GM12878 (cell line): ENCODE measurements at regions not wholly inside any gene's neighbourhood (a gene's known extent, or its start where the extent isn't known, plus 50 kb on each side); places are given as distances from the start of the nearest gene placed in this dataset.

Experiments used
- ATAC-seq: fragments of 200-7000 bp; cut with Tn5 transposase; 3 replicates; pipeline ENCODE4 v1.9.1; 2020; ENCODE audit warnings: mild to moderate bottlenecking, moderate library complexity
- BruUV-seq: library from RNA; stranded (reverse); fragments of 400-500 nt; replicated peaks from 2 replicates; lab custom pipeline; 2021; lab: Mats Ljungman, UMichigan
- CTCF ChIA-PET: fragments of 300-600 bp; sonication (Branson Sonifier 250); formaldehyde crosslinking; extraction: SDS; loops from one replicate; lab custom pipeline; 2021; ENCODE audit warnings: inconsistent platforms; lab: Yijun Ruan, JAX
- POLR2A ChIA-PET: fragments of 350-600 bp; formaldehyde crosslinking; extraction: SDS; loops from one replicate; lab custom pipeline; 2021; ENCODE audit warnings: inconsistent platforms; lab: Charles Lee
- RAD21 ChIA-PET: fragments of 300-600 bp; sonication (Branson Sonifier 250); formaldehyde crosslinking; loops from one replicate; lab custom pipeline; 2023; ENCODE audit warnings: antibody characterized with exemption; ENCODE audit not compliant: unreplicated experiment; lab: Charles Lee
- SMC1A ChIA-PET: fragments of 300-600 bp; sonication (Branson Sonifier 250); formaldehyde crosslinking; loops from one replicate; lab custom pipeline; 2023; ENCODE audit not compliant: unreplicated experiment, uncharacterized antibody; lab: Charles Lee
- DNase-seq: peaks from one replicate; pipeline ENCODE4 v3.0.0-alpha.2; 2011; ENCODE audit warnings: low read depth, low spot score
- FAIRE-seq: peaks from 3 replicates; lab custom pipeline; 2011; peaks lifted over from hg19 to GRCh38; lab: Jason Lieb, UNC
- H2AFZ ChIP-seq: 2 replicates; pipeline ENCODE4 v1.6.0; 2011; ENCODE audit warnings: low read depth, low read length, control low read depth; ENCODE audit not compliant: control insufficient read depth
- H3K27ac ChIP-seq: 2 replicates; pipeline ENCODE4 v1.5.1; 2011; ENCODE audit warnings: control low read depth; ENCODE audit not compliant: control insufficient read depth, insufficient read depth
- H3K27me3 ChIP-seq, 2 experiments: replicated peaks in 1 of 2; 2 replicates each; pipeline versions ENCODE4 v1.6.0 to v1.6.1; 2011; ENCODE audit warnings: low read length in 1 of 2; ENCODE audit not compliant: control insufficient read depth in 2 of 2, insufficient read depth in 2 of 2
- H3K36me3 ChIP-seq, 2 experiments: 2 replicates each; pipeline ENCODE4 v1.5.1; 2011; ENCODE audit warnings: low read length in 1 of 2; ENCODE audit not compliant: control insufficient read depth in 2 of 2, insufficient read depth in 2 of 2
- H3K4me1 ChIP-seq: 2 replicates; pipeline ENCODE4 v1.6.1; 2011; ENCODE audit warnings: mild to moderate bottlenecking, low read length, moderate library complexity, mixed read lengths; ENCODE audit not compliant: control insufficient read depth, insufficient read depth
- H3K4me2 ChIP-seq: 2 replicates; pipeline ENCODE4 v1.6.0; 2011; ENCODE audit warnings: control low read depth; ENCODE audit not compliant: control insufficient read depth, insufficient read depth
- H3K4me3 ChIP-seq: fragments of 200-600 bp; sonication (generic); 2 replicates; pipeline ENCODE4 v1.5.1; 2016
- H3K79me2 ChIP-seq: 2 replicates; pipeline ENCODE4 v1.6.0; 2011; ENCODE audit warnings: low read length; ENCODE audit not compliant: control insufficient read depth, insufficient read depth
- H3K9ac ChIP-seq: 2 replicates; pipeline ENCODE4 v1.8.0; 2011; ENCODE audit warnings: low read length, control low read depth, mixed read lengths; ENCODE audit not compliant: control insufficient read depth, insufficient read depth
- H3K9me3 ChIP-seq: replicated peaks from 3 replicates; pipeline ENCODE4 v1.5.1; 2011; ENCODE audit warnings: mild to moderate bottlenecking, low read length; ENCODE audit not compliant: control insufficient read depth, insufficient read depth
- H4K20me1 ChIP-seq: 2 replicates; pipeline ENCODE4 v1.6.0; 2011; ENCODE audit not compliant: control insufficient read depth, insufficient read depth
- BMI1 ChIP-seq: fragments of 450-650 bp; IDR thresholded peaks from 2 replicates; pipeline ENCODE4 v1.6.1; 2016; ENCODE audit warnings: mild to moderate bottlenecking, moderate library complexity, borderline replicate concordance
- BRCA1 ChIP-seq: IDR thresholded peaks from 2 replicates; pipeline ENCODE4 v1.6.1; 2011; ENCODE audit warnings: low read depth, low read length, improper control_type of control experiment
- CHD1 ChIP-seq: IDR thresholded peaks from 2 replicates; pipeline ENCODE4 v1.6.1; 2012; ENCODE audit warnings: low read depth, low read length, improper control_type of control experiment
- CREM ChIP-seq: IDR thresholded peaks from 2 replicates; pipeline ENCODE4 v1.6.1; 2014; ENCODE audit warnings: antibody characterized with exemption, low read depth
- E2F8 ChIP-seq: fragments of 450-650 bp; IDR thresholded peaks from 2 replicates; pipeline ENCODE4 v1.6.1; 2018; ENCODE audit warnings: mild to moderate bottlenecking, low read depth, moderate library complexity; ENCODE audit not compliant: partially characterized antibody
- EED ChIP-seq: sonication (generic); IDR thresholded peaks from 2 replicates; pipeline ENCODE4 v1.6.1; 2016; ENCODE audit warnings: antibody characterized with exemption, low read depth
- MAX ChIP-seq: IDR thresholded peaks from 2 replicates; pipeline ENCODE4 v1.6.1; 2012; ENCODE audit warnings: low read depth, low read length, improper control_type of control experiment
- PAX8 ChIP-seq: fragments of 450-650 bp; IDR thresholded peaks from 2 replicates; pipeline ENCODE4 v1.6.1; 2017; ENCODE audit warnings: mild to moderate bottlenecking, moderate library complexity
- PRDM15 ChIP-seq: fragments of 450-650 bp; formaldehyde crosslinking; IDR thresholded peaks from 2 replicates; pipeline ENCODE4 v1.4.0; 2020; ENCODE audit warnings: mild to moderate bottlenecking, moderate library complexity
- USF1 ChIP-seq: IDR thresholded peaks from 2 replicates; pipeline ENCODE4 v1.6.1; 2011; ENCODE audit warnings: borderline replicate concordance, low read depth, mild to moderate bottlenecking, moderate library complexity, mixed read lengths, low read length; ENCODE audit not compliant: insufficient read depth; ENCODE audit errors: extremely low read length
- YY1 ChIP-seq: IDR thresholded peaks from 2 replicates; pipeline ENCODE4 v1.6.1; 2011; ENCODE audit warnings: low read depth, mild to moderate bottlenecking, low read length
- ZBTB33 ChIP-seq: fragments of 450-650 bp; IDR thresholded peaks from 2 replicates; pipeline ENCODE4 v1.6.1; 2017; ENCODE audit warnings: mild to moderate bottlenecking
- WGBS: methylation state at CpG from one replicate; pipeline ENCODE4 v1.1.6; 2016; ENCODE audit warnings: low lambda C conversion rate; ENCODE audit not compliant: insufficient replicate concordance, insufficient coverage; ENCODE audit errors: missing lambda C conversion rate; 5-methylcytosine and 5-hydroxymethylcytosine counted together
- in situ Hi-C: fragments of 300-500 bp; cut with MboI; formaldehyde crosslinking; loops from 9 replicates; pipeline ENCODE4 v1.14.3; 2018; ENCODE audit warnings: mixed read lengths
- intact Hi-C: fragments of 100-400 bp; cut with micrococcal nuclease; formaldehyde crosslinking; loops from one replicate; pipeline ENCODE4 v1.14.2; 2022; ENCODE audit not compliant: unreplicated experiment

DNA sequence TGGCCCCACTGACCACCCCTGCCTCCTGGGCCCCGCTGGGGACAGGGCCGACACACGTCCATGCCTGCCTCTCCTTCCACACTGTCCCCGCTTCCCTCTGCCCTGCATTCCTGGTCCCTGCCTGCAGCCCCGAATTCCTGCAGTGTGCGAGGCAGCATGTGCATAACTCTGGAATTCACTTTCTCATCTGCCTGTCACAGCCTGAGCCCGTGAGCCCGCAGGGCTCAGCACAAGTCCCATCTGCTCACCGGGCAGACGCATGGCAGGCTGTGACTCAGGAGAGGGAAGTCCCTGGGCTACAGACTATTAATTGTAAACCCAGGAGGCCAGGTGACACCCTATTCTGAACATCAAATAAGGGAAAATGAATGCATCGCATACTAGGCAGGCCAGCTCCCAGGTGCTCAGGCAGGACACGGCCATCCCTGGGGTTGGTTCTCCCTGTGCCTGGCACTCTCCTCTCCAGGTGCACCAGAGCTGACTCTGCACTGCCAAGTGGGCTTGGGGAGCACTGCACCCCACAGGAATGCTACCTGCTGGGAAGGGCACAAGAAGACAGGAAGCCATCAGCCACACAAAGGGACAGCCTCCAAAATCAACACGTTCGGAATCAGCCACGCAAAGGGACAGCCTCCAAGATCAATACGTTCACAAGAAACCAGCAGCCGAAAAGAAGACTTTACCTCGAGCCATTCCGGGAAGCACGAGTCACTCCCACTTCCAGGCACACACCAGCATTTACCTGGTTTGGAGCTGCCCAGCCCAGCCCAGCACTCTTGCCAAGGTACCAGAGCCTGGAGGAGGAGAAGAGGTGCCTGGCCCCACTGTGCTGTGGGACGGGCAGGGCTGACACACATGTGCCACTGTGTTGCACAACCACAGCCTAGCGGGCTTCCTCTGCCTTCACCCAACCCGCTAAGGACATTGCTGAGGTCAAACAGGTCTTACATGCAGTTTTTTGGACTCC, 65.9 kb downstream of the DLL1 start:
- in situ Hi-C loops (no loop called here), intact Hi-C loops (no loop called here)
- no peak for FAIRE-seq
- ChIA-PET POLR2A (no interaction called here), CTCF (no interaction called here), SMC1A (no interaction called here), RAD21 (no interaction called here)
- 30% methylated on average over 23 of the region's 23 CpGs for WGBS
- BruUV-seq: no TSS peak
- Histone ChIP-seq H3K27ac (no peak overlapping the region), H3K4me3 (no peak overlapping the region), H3K36me3 (no peaks in the 10 kb centered on the region), H3K9me3 (no peaks in the 10 kb centered on the region), H3K27me3 (no peaks in the 10 kb centered on the region), H2AFZ (no peak overlapping the region), H4K20me1 (0 out of 2 replicates have a peak, but pooled peaks cover 2% of the 10 kb centered on the region), H3K4me1 (no peaks in the 10 kb centered on the region), H3K4me2 (no peak overlapping the region), H3K79me2 (no peaks in the 10 kb centered on the region), H3K9ac (no peak overlapping the region)
- ATAC-seq: peak; percentile 51
- no peak for DNase-seq
- TF ChIP-seq PRDM15: no peak
- no peak for TF ChIP-seq EED
- TF ChIP-seq BMI1: no peak
- no peak for TF ChIP-seq CHD1
- TF ChIP-seq BRCA1: no peak
- no peak for TF ChIP-seq E2F8
- no peak for TF ChIP-seq YY1
- no peak for TF ChIP-seq CREM
- TF ChIP-seq MAX: no peak
- no peak for TF ChIP-seq ZBTB33
- no peak for TF ChIP-seq USF1
- no peak for TF ChIP-seq PAX8
